ENCODE measurements at regions not wholly inside any gene's neighbourhood (a gene's known extent, or its start where the extent isn't known, plus 50 kb on each side); places are given as distances from the start of the nearest gene placed in this dataset.

GRCh38 chr1:238738892-238739291, 647.5 kb upstream of the CHRM3 start:
- no peaks in the 10 kb centered on the region for H3K27me3 ChIP-seq (ENCODE audit: insufficient read depth, low read depth)
- H3K27ac ChIP-seq: no peak overlapping the region
- H2AFZ ChIP-seq: no peak overlapping the region
- no peaks in the 10 kb centered on the region for H3K4me1 ChIP-seq (replicated peaks; ENCODE audit: insufficient read depth)
- H3K4me2 ChIP-seq: no peak overlapping the region
- no peak for DNase-seq
- no peaks in the 10 kb centered on the region for H3K79me2 ChIP-seq (ENCODE audit: low read depth)
- no peaks in the 10 kb centered on the region; the same call in 1 of the 2 replicates for H3K9me3 ChIP-seq (ENCODE audit: insufficient read depth, low read depth)
- TF ChIP-seq EZH2 (IDR thresholded peaks at IDR 0.05; ENCODE audit: low read depth) (no peak), CTCF (conservative IDR thresholded peaks at IDR 0.05) (no peak)
- BruUV-seq (replicated peaks): no TSS peak
- intact Hi-C loops (cut with micrococcal nuclease; ENCODE audit: unreplicated experiment): loop anchor here (1.0 kb wide), 1 partner anchor 49 kb away; no protein-coding TSS in a partner anchor
- no peaks in the 10 kb centered on the region for H3K9me2 ChIP-seq (ENCODE audit: insufficient read depth)
- no peaks in the 10 kb centered on the region for H3F3A ChIP-seq (ENCODE audit: insufficient read depth, low read depth)
- ChIA-PET POLR2A (ENCODE audit: unreplicated experiment) (no interaction called here), CTCF (no interaction called here)
- H3K4me3 ChIP-seq: no peak overlapping the region
- no peaks in the 10 kb centered on the region for H4K20me1 ChIP-seq (ENCODE audit: insufficient read depth)
- H3K36me3 ChIP-seq (ENCODE audit: low read depth): no peaks in the 10 kb centered on the region

- H3K79me2 ChIP-seq (ENCODE audit: low read depth): no peaks in the 10 kb centered on the region
- no peak overlapping the region for H3K4me3 ChIP-seq
- H3F3A ChIP-seq (ENCODE audit: insufficient read depth, low read depth): no peaks in the 10 kb centered on the region
- no peaks in the 10 kb centered on the region; the same call in 1 of the 2 replicates for H4K20me1 ChIP-seq (ENCODE audit: insufficient read depth)
- intact Hi-C loops (cut with micrococcal nuclease; ENCODE audit: unreplicated experiment): no loop called here
- H3K9me2 ChIP-seq (ENCODE audit: insufficient read depth): no peaks in the 10 kb centered on the region
- POLR2A ChIA-PET (ENCODE audit: unreplicated experiment): no interaction called here
- TF ChIP-seq EZH2 (IDR thresholded peaks at IDR 0.05; ENCODE audit: low read depth) (no peak), CTCF (conservative IDR thresholded peaks at IDR 0.05) (no peak)
- no peaks in the 10 kb centered on the region for H3K4me1 ChIP-seq (replicated peaks; ENCODE audit: insufficient read depth)
- CTCF ChIA-PET: no interaction called here
- no TSS peak for BruUV-seq (replicated peaks)
- DNase-seq: no peak
- no peaks in the 10 kb centered on the region for H3K27me3 ChIP-seq (ENCODE audit: insufficient read depth, low read depth)
- H3K27ac ChIP-seq: no peak overlapping the region
- H3K4me2 ChIP-seq: no peak overlapping the region
- no peaks in the 10 kb centered on the region for H3K9me3 ChIP-seq (ENCODE audit: insufficient read depth, low read depth)
- H2AFZ ChIP-seq: no peak overlapping the region
- H3K36me3 ChIP-seq (ENCODE audit: low read depth): no peaks in the 10 kb centered on the region
Observed at GRCh38 chr1:238727670-238728069, 658.7 kb upstream of the CHRM3 start.

- no peaks in the 10 kb centered on the region for H3K27me3 ChIP-seq (ENCODE audit: insufficient read depth, low read depth)
- POLR2A ChIA-PET (ENCODE audit: unreplicated experiment): no interaction called here
- no peaks in the 10 kb centered on the region for H3K36me3 ChIP-seq (ENCODE audit: low read depth)
- no peaks in the 10 kb centered on the region for H3K9me3 ChIP-seq (ENCODE audit: insufficient read depth, low read depth)
- no peak overlapping the region for H3K4me3 ChIP-seq
- H3K9me2 ChIP-seq (ENCODE audit: insufficient read depth): no peaks in the 10 kb centered on the region
- intact Hi-C loops (cut with micrococcal nuclease; ENCODE audit: unreplicated experiment): no loop called here
- TF ChIP-seq EZH2 (IDR thresholded peaks at IDR 0.05; ENCODE audit: low read depth): no peak
- no peaks in the 10 kb centered on the region for H3K79me2 ChIP-seq (ENCODE audit: low read depth)
- H3K4me1 ChIP-seq (replicated peaks; ENCODE audit: insufficient read depth): no peaks in the 10 kb centered on the region
- no peak overlapping the region for H3K4me2 ChIP-seq
- H3K27ac ChIP-seq: no peak overlapping the region
- BruUV-seq (replicated peaks): no TSS peak
- H4K20me1 ChIP-seq (ENCODE audit: insufficient read depth): no peaks in the 10 kb centered on the region
- H2AFZ ChIP-seq: no peak overlapping the region
- H3F3A ChIP-seq (ENCODE audit: insufficient read depth, low read depth): no peaks in the 10 kb centered on the region
- CTCF ChIA-PET: no interaction called here
- no peak for DNase-seq
Observed at GRCh38 chr1:238722812-238723211, 663.6 kb upstream of the CHRM3 start.

GRCh38 chr1:238710697-238711096, 675.7 kb upstream of the CHRM3 start:
- H3K4me2 ChIP-seq: no peak overlapping the region
- no peak overlapping the region for H2AFZ ChIP-seq
- no peak overlapping the region for H3K4me3 ChIP-seq
- no TSS peak for BruUV-seq (replicated peaks)
- TF ChIP-seq EZH2 (IDR thresholded peaks at IDR 0.05; ENCODE audit: low read depth) (no peak), CTCF (conservative IDR thresholded peaks at IDR 0.05) (no peak)
- H3K9me2 ChIP-seq (ENCODE audit: insufficient read depth): no peaks in the 10 kb centered on the region
- POLR2A ChIA-PET (ENCODE audit: unreplicated experiment): no interaction called here
- CTCF ChIA-PET: no interaction called here
- H3K27me3 ChIP-seq (ENCODE audit: insufficient read depth, low read depth): no peaks in the 10 kb centered on the region
- no peak overlapping the region for H3K27ac ChIP-seq
- H3K9me3 ChIP-seq (ENCODE audit: insufficient read depth, low read depth): no peaks in the 10 kb centered on the region
- no peaks in the 10 kb centered on the region for H3F3A ChIP-seq (ENCODE audit: insufficient read depth, low read depth)
- intact Hi-C loops (cut with micrococcal nuclease; ENCODE audit: unreplicated experiment): no loop called here
- DNase-seq: no peak
- H4K20me1 ChIP-seq (ENCODE audit: insufficient read depth): no peaks in the 10 kb centered on the region; the same call in 1 of the 2 replicates
- H3K36me3 ChIP-seq (ENCODE audit: low read depth): no peaks in the 10 kb centered on the region
- H3K79me2 ChIP-seq (ENCODE audit: low read depth): no peaks in the 10 kb centered on the region
- H3K4me1 ChIP-seq (replicated peaks; ENCODE audit: insufficient read depth): no peaks in the 10 kb centered on the region
